CD4-positive, alpha-beta T cell treated with Interleukin-15 for 4 hours (primary cell): ENCODE measurements at regions not wholly inside any gene's neighbourhood (a gene's known extent, or its start where the extent isn't known, plus 50 kb on each side); places are given as distances from the start of the nearest gene placed in this dataset.

Experiments used
- DNase-seq: peaks from one replicate; pipeline ENCODE4 v3.0.0-alpha.2; 2020; ENCODE audit warnings: low spot score

- no peak for DNase-seq
Observed at GRCh38 chr4:53775381-53775780, 184.1 kb upstream of the LNX1 start.

- no peak for DNase-seq
Observed at GRCh38 chr4:53771326-53771725, 180.0 kb upstream of the LNX1 start.

GRCh38 chr4:53767482-53767881 is 176.2 kb upstream of the LNX1 start:
- no peak for DNase-seq

- no peak for DNase-seq
Observed at GRCh38 chr4:53764761-53765490, 173.6 kb upstream of the LNX1 start.

- DNase-seq, result no peak
Observed at GRCh38 chr4:53763813-53764597, 172.7 kb upstream of the LNX1 start.

GRCh38 chr4:53755656-53756055 is 164.4 kb upstream of the LNX1 start:
- no peak for DNase-seq

GRCh38 chr4:53752124-53752523 is 160.8 kb upstream of the LNX1 start:
- DNase-seq, result no peak

GRCh38 chr4:53748328-53748772 is 157.1 kb upstream of the LNX1 start:
- no peak for DNase-seq

- DNase-seq, result no peak
Observed at GRCh38 chr4:53747401-53747800, 156.1 kb upstream of the LNX1 start.

GRCh38 chr4:53744446-53745160 is 153.3 kb upstream of the LNX1 start:
- DNase-seq, result no peak

- DNase-seq, result no peak
Observed at GRCh38 chr4:53734584-53735353, 143.5 kb upstream of the LNX1 start.

- DNase-seq, result no peak
Observed at GRCh38 chr4:53734182-53734581, 142.9 kb upstream of the LNX1 start.

GRCh38 chr4:53732661-53733060 is 141.4 kb upstream of the LNX1 start:
- DNase-seq, result no peak

- DNase-seq, result no peak
Observed at GRCh38 chr4:53730031-53730805, 138.9 kb upstream of the LNX1 start.

- DNase-seq, result no peak
Observed at GRCh38 chr4:53722110-53722509, 130.8 kb upstream of the LNX1 start.

GRCh38 chr4:53721263-53721662 is 130.0 kb upstream of the LNX1 start:
- no peak for DNase-seq

- DNase-seq, result no peak
Observed at GRCh38 chr4:53720776-53721175, 129.5 kb upstream of the LNX1 start.

- DNase-seq, result no peak
Observed at GRCh38 chr4:53717064-53717549, 125.8 kb upstream of the LNX1 start.

- DNase-seq, result no peak
Observed at GRCh38 chr4:53716471-53717063, 125.3 kb upstream of the LNX1 start.

GRCh38 chr4:53716011-53716410 is 124.7 kb upstream of the LNX1 start:
- no peak for DNase-seq
